Fibroblast of lung (primary cell): ENCODE measurements at regions not wholly inside any gene's neighbourhood (a gene's known extent, or its start where the extent isn't known, plus 50 kb on each side); places are given as distances from the start of the nearest gene placed in this dataset.

Source experiments
- DNase-seq, 2 donors: peaks; one replicate each; pipeline versions ENCODE4 v3.0.0 to v3.0.0-alpha.2; 2010; ENCODE audit warnings: low read depth in 2 of 2
- H2AFZ ChIP-seq: 2 replicates; pipeline ENCODE4 v1.5.1; 2012; ENCODE audit warnings: low read length, control low read depth, inconsistent platforms
- H3K27ac ChIP-seq: 2 replicates; pipeline ENCODE4 v1.5.1; 2011; ENCODE audit warnings: low read length, control low read depth; ENCODE audit not compliant: insufficient read depth
- H3K27me3 ChIP-seq: 2 replicates; pipeline ENCODE4 v1.5.1; 2011; ENCODE audit warnings: mild to moderate bottlenecking, low read length; ENCODE audit not compliant: control insufficient read depth, insufficient read depth
- H3K36me3 ChIP-seq: 2 replicates; pipeline ENCODE4 v1.5.1; 2011; ENCODE audit warnings: low read length; ENCODE audit not compliant: control insufficient read depth, insufficient read depth
- H3K4me1 ChIP-seq: 2 replicates; pipeline ENCODE4 v1.5.1; 2011; ENCODE audit warnings: low read length; ENCODE audit not compliant: control insufficient read depth, insufficient read depth; ENCODE audit errors: extremely low read depth
- H3K4me2 ChIP-seq: 2 replicates; pipeline ENCODE4 v1.5.1; 2011; ENCODE audit warnings: low read length, control low read depth; ENCODE audit not compliant: insufficient read depth; ENCODE audit errors: extremely low read depth
- H3K4me3 ChIP-seq, 4 experiments: fragments of 200-600 bp in 1 of 4; sonication (generic) in 1 of 4; replicated peaks in 1 of 4; 2 replicates each; pipeline ENCODE4 v1.5.1; 2011 to 2016; ENCODE audit warnings: low read length in 4 of 4, low read depth in 3 of 4, mild to moderate bottlenecking in 3 of 4, control low read depth in 2 of 4, inconsistent platforms in 1 of 4, mixed read lengths in 1 of 4; ENCODE audit not compliant: insufficient read depth in 1 of 4; ENCODE audit errors: control extremely low read depth in 1 of 4
- H3K79me2 ChIP-seq: 2 replicates; pipeline ENCODE4 v1.5.1; 2012; ENCODE audit warnings: mild to moderate bottlenecking, low read length, inconsistent platforms; ENCODE audit not compliant: control insufficient read depth, insufficient read depth
- H3K9ac ChIP-seq: 2 replicates; pipeline ENCODE4 v1.5.1; 2011; ENCODE audit warnings: mild to moderate bottlenecking, low read length, control low read depth; ENCODE audit not compliant: insufficient read depth
- H3K9me3 ChIP-seq: 2 replicates; pipeline ENCODE4 v1.5.1; 2012; ENCODE audit warnings: low read depth, low read length; ENCODE audit not compliant: control insufficient read depth, insufficient read depth
- H4K20me1 ChIP-seq: 2 replicates; pipeline ENCODE4 v1.5.1; 2011; ENCODE audit warnings: low read length; ENCODE audit not compliant: control insufficient read depth, insufficient read depth; ENCODE audit errors: extremely low read depth
- EZH2 ChIP-seq: IDR thresholded peaks from 2 replicates; pipeline ENCODE4 v1.5.1; 2012; ENCODE audit warnings: low read length, control low read depth, mild to moderate bottlenecking; ENCODE audit errors: missing control alignments
- TF ChIP-seq, protein P1 (sequence below), 2 donors: IDR thresholded peaks in 1 of 2; conservative IDR thresholded peaks in 1 of 2; 1 replicate in 1 of 2; 2 replicates in 1 of 2; pipeline ENCODE4 v1.5.1; 2011 to 2012; ENCODE audit warnings: low read length in 2 of 2, control low read depth in 1 of 2, inconsistent platforms in 1 of 2, low read depth in 1 of 2, mild to moderate bottlenecking in 1 of 2

DNA sequence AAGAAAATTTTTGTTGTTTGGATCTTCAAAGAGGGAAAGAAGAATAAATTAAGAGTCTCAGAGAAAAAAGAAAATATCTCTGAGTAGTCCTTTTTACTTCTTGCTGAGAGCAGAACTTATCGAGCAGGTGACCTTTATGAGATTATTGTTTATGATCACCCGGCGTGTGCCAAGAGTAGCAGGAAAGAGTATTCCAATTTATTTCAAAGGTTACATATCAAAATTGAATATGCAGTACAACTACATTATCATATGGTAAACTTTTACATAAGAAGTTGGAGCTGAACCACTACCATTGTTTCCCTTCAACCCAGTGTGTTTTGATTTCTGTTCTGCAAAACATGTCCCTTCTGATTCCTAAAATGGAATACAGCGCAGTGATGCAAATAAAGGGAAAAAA lies 204.3 kb upstream of the SNX7 start:
- H2AFZ ChIP-seq = no peak overlapping the region
- H3K27ac ChIP-seq = no peak overlapping the region
- no peak overlapping the region for H3K4me2 ChIP-seq
- no peaks in the 10 kb centered on the region for H4K20me1 ChIP-seq
- no peaks in the 10 kb centered on the region for H3K9me3 ChIP-seq
- H3K4me3 ChIP-seq = no peak overlapping the region
- TF ChIP-seq, protein P1, sequence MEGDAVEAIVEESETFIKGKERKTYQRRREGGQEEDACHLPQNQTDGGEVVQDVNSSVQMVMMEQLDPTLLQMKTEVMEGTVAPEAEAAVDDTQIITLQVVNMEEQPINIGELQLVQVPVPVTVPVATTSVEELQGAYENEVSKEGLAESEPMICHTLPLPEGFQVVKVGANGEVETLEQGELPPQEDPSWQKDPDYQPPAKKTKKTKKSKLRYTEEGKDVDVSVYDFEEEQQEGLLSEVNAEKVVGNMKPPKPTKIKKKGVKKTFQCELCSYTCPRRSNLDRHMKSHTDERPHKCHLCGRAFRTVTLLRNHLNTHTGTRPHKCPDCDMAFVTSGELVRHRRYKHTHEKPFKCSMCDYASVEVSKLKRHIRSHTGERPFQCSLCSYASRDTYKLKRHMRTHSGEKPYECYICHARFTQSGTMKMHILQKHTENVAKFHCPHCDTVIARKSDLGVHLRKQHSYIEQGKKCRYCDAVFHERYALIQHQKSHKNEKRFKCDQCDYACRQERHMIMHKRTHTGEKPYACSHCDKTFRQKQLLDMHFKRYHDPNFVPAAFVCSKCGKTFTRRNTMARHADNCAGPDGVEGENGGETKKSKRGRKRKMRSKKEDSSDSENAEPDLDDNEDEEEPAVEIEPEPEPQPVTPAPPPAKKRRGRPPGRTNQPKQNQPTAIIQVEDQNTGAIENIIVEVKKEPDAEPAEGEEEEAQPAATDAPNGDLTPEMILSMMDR (conservative IDR thresholded peaks at IDR 0.05 in 1 of 2, IDR thresholded peaks at IDR 0.05 in 1 of 2; ENCODE audit: low read depth in 1 of 2, low read length in 2 of 2) = no peak
- no peak for TF ChIP-seq EZH2
- H3K79me2 ChIP-seq = no peaks in the 10 kb centered on the region
- no peak overlapping the region for H3K9ac ChIP-seq
- DNase-seq = no peak
- no peaks in the 10 kb centered on the region for H3K36me3 ChIP-seq
- no peaks in the 10 kb centered on the region for H3K27me3 ChIP-seq
- H3K4me1 ChIP-seq = no peaks in the 10 kb centered on the region

DNA sequence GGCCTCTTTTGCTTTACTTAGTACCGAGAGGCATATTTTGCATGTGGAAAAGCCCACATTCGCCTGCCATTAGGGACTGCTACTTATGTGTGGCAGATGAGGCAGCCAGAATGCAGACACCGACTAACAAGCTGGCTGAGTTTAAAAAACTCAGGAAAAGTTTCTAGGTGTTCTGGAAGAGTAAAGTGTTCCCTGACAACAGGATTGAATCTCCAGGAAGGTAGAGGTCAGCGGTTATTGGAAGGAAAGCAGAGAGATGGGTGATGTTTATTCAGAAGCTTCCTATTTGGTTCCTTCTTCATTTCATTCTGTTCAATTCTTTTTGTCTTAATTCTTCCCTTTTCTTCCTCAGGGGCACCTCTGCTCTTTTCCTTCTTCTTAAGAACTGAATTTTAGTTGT lies 206.9 kb upstream of the SNX7 start:
- H2AFZ ChIP-seq = no peak overlapping the region
- H3K79me2 ChIP-seq = no peaks in the 10 kb centered on the region
- no peaks in the 10 kb centered on the region for H3K4me1 ChIP-seq
- DNase-seq = no peak
- no peak overlapping the region for H3K27ac ChIP-seq
- no peak overlapping the region for H3K4me2 ChIP-seq
- H3K36me3 ChIP-seq = no peaks in the 10 kb centered on the region
- TF ChIP-seq, protein P1 (conservative IDR thresholded peaks at IDR 0.05 in 1 of 2, IDR thresholded peaks at IDR 0.05 in 1 of 2; ENCODE audit: low read depth in 1 of 2, low read length in 2 of 2) = no peak
- TF ChIP-seq EZH2 = no peak
- no peak overlapping the region for H3K9ac ChIP-seq
- H3K27me3 ChIP-seq = no peaks in the 10 kb centered on the region
- H3K9me3 ChIP-seq = no peaks in the 10 kb centered on the region
- H3K4me3 ChIP-seq = no peak overlapping the region
- no peaks in the 10 kb centered on the region for H4K20me1 ChIP-seq

DNA sequence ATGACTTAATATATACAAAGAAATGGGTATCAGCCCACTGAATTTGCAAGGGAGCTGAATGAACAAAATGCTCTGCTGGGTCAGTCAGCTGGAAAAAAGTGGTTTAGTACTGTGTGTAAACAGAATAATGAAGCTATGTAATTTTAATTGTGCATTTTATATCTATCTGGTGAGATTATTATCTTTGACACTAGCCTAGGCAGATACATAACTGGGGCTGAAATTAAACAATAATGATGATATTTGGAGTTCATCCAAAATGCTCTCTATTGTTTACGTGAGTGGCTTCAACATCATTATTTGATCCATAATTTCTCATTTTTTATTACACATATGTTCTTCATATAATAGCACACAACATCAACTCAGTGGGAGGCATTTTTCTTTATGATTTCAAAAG lies 208.5 kb upstream of the SNX7 start:
- Histone ChIP-seq H3K27ac (no peak overlapping the region), H2AFZ (no peak overlapping the region), H3K9ac (no peak overlapping the region)

More for the DNA sequence above, 208.5 kb upstream of the SNX7 start:
- no peak for DNase-seq
- no peaks in the 10 kb centered on the region for H3K79me2 ChIP-seq
- H4K20me1 ChIP-seq = no peaks in the 10 kb centered on the region
- H3K4me1 ChIP-seq = no peaks in the 10 kb centered on the region
- no peak overlapping the region for H3K4me3 ChIP-seq
- H3K4me2 ChIP-seq = no peak overlapping the region
- no peaks in the 10 kb centered on the region for H3K9me3 ChIP-seq
- no peaks in the 10 kb centered on the region for H3K27me3 ChIP-seq
- TF ChIP-seq EZH2 = no peak
- TF ChIP-seq, protein P1 (conservative IDR thresholded peaks at IDR 0.05 in 1 of 2, IDR thresholded peaks at IDR 0.05 in 1 of 2; ENCODE audit: low read depth in 1 of 2, low read length in 2 of 2) = no peak
- H3K36me3 ChIP-seq = no peaks in the 10 kb centered on the region
